Epithelial cell of esophagus (primary cell): ENCODE measurements at regions not wholly inside any gene's neighbourhood (a gene's known extent, or its start where the extent isn't known, plus 50 kb on each side); places are given as distances from the start of the nearest gene placed in this dataset.

ENCODE experiments used
- DNase-seq: peaks from one replicate; pipeline ENCODE4 v3.0.0; 2010; ENCODE audit warnings: low read depth
- H3K4me3 ChIP-seq: 2 replicates; pipeline ENCODE4 v1.5.1; 2011; ENCODE audit warnings: mild to moderate bottlenecking, low read length, control low read depth
- CTCF ChIP-seq: IDR thresholded peaks from 2 replicates; pipeline ENCODE4 v1.5.1; 2011; ENCODE audit warnings: low read depth, mild to moderate bottlenecking, low read length, control low read depth, inconsistent platforms; ENCODE audit not compliant: insufficient read depth; ENCODE audit errors: missing control alignments

GRCh38 chr16:54431997-54432896 is 145.7 kb upstream of the IRX3 start:
- no peak overlapping the region for H3K4me3 ChIP-seq
- TF ChIP-seq CTCF = no peak
- DNase-seq = no peak

DNA sequence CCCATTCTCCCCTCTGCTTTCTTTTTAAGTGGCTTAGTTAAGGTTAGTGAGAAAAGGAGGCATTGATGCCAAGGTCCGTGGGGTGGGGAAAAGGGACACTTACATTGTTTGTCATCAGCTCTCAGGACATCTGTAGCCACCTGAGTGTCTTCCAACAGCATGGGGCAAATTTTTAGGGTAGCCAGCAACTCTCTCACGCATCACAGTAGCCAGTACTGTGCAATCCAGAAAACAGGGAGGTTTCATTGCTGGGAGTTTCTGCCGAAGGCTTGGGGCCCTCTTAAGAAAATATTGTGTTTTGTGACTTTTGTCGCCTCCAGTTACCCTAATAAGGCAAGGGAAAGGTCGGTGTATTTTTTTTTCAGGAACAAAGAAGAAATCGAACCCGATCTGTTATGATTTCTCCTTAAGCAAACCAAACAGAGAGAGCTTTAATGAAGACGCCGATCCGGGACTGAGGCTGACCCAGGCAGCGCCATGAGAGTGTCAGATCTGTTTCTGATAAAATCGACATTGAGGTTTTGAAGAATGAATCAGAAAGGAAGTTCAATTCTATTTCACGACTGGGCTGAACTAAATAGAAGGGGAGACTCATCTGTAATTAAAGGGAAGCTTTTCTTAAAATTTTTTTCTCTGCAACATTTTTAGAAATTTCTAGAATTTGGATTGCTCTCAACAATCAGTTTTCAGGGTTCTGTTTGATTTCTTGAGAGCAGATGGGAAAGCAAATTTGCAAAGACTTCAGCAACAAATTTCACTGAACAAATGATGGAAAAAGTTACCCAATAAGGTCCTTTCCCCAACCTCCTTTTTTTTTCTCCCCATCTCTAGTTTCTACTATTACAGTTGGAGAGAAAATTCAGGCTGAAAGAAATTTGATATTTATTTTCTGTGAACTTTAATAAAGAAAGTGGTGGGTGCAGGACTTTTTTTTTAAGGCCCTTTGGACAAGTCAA is 144.7 kb upstream of the IRX3 start:
- no peak for TF ChIP-seq CTCF
- no peak overlapping the region for H3K4me3 ChIP-seq
- no peak for DNase-seq

DNA sequence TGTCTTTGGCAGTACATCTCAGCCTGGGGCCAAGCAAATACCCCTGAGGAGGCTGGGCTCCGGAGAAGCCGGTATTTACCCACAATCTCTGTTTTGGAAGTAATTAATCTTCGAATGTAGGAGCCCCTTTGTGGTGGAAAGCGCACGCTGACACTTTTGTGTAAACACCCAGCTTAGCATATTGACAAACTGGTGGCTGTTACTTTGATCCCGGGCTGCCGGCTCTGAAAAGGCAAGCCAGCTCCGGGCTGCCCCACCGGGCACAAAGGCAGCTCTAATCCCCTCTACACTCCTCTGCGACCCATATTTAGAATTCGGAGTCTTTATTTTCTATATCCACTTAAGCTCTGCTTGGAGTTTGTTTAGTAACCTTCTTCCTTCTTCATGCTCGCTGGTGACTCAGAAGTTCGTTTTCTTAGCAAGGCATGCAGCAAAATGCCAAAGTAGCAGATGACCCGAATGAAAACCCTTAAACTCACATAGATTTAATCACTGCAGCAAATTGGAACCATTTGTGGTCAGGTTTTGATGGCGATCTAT is 144.0 kb upstream of the IRX3 start:
- no peak overlapping the region for H3K4me3 ChIP-seq
- no peak for TF ChIP-seq CTCF
- DNase-seq = no peak

DNA sequence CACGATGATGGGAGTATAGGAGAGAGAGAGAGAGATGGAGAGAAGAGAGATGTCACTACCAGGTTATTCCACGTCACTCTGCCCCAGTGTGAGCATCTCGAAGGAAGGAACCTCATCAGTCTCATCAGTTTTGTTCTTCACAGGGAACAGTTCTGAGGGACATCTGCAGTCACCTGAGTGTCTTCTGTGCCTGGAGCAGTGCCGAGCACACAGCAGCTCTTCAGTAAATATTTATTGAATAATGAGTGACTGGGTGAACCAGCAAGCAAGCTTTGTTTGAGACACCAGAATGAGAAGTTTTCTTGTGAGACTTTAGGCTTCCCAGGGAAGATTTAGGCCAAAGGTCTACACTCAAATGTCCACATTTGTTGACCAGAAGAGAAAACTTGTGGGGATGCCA is 142.4 kb upstream of the IRX3 start:
- TF ChIP-seq CTCF = no peak
- no peak for DNase-seq
- H3K4me3 ChIP-seq = no peak overlapping the region

- DNase-seq = no peak
- H3K4me3 ChIP-seq = no peak overlapping the region
- no peak for TF ChIP-seq CTCF
Measured at GRCh38 chr16:54426553-54426849, 139.9 kb upstream of the IRX3 start.

DNA sequence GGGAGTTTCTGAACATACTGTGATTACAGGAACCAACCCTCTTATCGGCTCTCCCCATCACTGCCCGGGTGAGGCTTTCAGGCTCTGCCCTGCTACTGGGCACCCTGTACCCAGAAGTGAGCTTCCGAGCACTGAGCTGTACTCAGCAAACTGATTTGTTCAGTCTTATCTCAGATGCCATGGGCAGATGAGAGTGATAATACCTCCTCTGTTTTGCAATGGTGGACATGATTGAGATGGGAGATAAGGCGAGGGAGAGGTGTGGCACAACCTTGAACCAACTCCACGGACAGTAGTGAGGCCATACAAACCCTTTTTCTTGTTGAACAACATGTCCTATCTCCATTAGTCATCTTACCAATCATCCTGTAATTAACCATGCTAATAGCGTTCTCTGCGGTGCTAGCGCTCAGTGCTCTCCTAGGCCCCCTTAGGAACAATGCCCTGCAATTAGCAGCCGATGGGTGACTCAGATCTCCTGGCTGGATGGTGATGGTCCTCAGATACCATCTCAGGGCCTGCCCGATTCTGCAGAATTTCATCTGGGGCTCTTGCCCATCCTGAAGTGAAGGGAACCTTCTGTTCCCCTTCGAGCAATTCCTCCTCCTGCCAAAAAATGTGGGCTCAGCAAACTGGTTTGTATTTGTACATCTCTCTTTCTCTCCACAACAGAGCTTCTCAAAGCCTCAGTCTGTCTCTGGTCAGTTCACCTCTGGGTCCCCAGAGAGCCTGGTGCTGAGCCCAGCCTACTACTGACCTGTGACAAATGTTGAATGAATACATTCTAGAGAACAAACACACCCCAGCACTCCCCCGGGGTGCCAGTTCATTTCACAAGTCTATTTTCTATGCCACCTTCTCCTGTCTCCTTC is 139.3 kb upstream of the IRX3 start:
- no peak overlapping the region for H3K4me3 ChIP-seq
- DNase-seq = no peak
- TF ChIP-seq CTCF = no peak
